ENCODE measurements at regions not wholly inside any gene's neighbourhood (a gene's known extent, or its start where the extent isn't known, plus 50 kb on each side); places are given as distances from the start of the nearest gene placed in this dataset.

DNA sequence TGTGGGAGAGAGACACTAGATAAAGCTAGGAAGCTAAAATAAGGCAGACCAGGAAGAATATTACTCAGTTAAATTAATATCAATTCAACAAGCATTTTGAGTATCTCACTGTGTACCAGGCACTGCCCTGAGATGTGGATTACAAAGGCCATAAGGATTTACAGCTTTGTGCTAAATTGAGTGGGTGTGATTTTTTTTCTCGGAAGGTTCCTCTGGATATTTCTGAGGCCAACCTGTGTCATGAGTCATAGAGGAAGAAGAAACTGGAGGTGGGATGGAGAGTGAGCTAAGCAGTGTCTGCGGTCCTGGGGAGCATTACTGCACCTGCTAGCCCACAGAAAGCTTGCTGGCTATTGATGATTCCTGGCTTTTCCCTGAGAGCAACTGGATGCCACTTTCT, 135.2 kb downstream of the RFPL4B start:
- ChIA-PET POLR2A (no interaction called here), CTCF (interaction anchor here (0.6 kb wide), 1 partner anchor 21 kb away, joined by 4 read pairs; no protein-coding TSS in a partner anchor)
- H3K4me1 Mint-ChIP-seq, result peaks cover 4% of the 10 kb centered on the region
- H3K27ac Mint-ChIP-seq, result no peak overlapping the region
- peaks cover 2% of the 10 kb centered on the region for H3K9me3 Mint-ChIP-seq (ENCODE audit: low read depth)
- intact Hi-C loops (cut with DNase I, micrococcal nuclease), result no loop called here
- H3K36me3 Mint-ChIP-seq (ENCODE audit: low read depth), result no peaks in the 10 kb centered on the region
- DNase-seq, result no peak
- H3K4me3 Mint-ChIP-seq, result no peak overlapping the region
- ATAC-seq, result no peak
- peaks cover 6% of the 10 kb centered on the region for H3K27me3 Mint-ChIP-seq

GRCh38 chr6:112485120-112485826, 138.1 kb downstream of the RFPL4B start:
- ATAC-seq (no peak), DNase-seq (no peak)
- Mint-ChIP-seq H3K27me3 (peaks cover 2% of the 10 kb centered on the region), H3K27ac (no peak overlapping the region), H3K36me3 (ENCODE audit: low read depth) (no peaks in the 10 kb centered on the region), H3K4me3 (no peak overlapping the region), H3K4me1 (no peaks in the 10 kb centered on the region), H3K9me3 (ENCODE audit: low read depth) (no peaks in the 10 kb centered on the region)
- intact Hi-C loops (cut with DNase I, micrococcal nuclease), result no loop called here
- POLR2A ChIA-PET, result no interaction called here
- CTCF ChIA-PET, result no interaction called here

GRCh38 chr6:112485827-112486212, 138.7 kb downstream of the RFPL4B start:
- no peak overlapping the region for H3K27ac Mint-ChIP-seq
- no peak overlapping the region for H3K4me3 Mint-ChIP-seq
- DNase-seq, result no peak
- ChIA-PET POLR2A (no interaction called here), CTCF (no interaction called here)
- no peak for ATAC-seq
- no peaks in the 10 kb centered on the region for H3K36me3 Mint-ChIP-seq (ENCODE audit: low read depth)
- H3K27me3 Mint-ChIP-seq, result peaks cover 2% of the 10 kb centered on the region
- intact Hi-C loops (cut with DNase I, micrococcal nuclease), result no loop called here
- no peaks in the 10 kb centered on the region for H3K4me1 Mint-ChIP-seq
- H3K9me3 Mint-ChIP-seq (ENCODE audit: low read depth), result no peaks in the 10 kb centered on the region

DNA sequence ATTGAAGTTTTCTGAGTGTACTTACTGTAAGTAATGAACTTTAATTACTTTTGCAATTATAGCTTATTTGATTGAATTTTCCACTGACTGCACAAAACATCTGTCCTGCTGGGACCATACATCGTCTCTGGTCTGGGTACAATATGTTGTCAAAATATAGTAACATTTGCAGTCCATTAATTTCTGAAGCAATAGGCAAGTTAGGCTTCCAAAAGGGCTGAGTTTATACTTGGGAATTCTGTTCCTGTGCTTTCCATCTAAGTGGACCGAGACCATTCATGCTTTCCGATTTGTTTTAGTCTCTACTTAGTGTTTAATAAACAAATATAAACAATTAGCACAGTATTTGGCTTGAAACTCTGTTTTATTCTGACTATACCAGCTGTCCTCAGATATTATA, 139.3 kb downstream of the RFPL4B start:
- Mint-ChIP-seq H3K4me1 (no peaks in the 10 kb centered on the region), H3K9me3 (ENCODE audit: low read depth) (no peaks in the 10 kb centered on the region), H3K27me3 (peaks cover 2% of the 10 kb centered on the region), H3K4me3 (no peak overlapping the region), H3K36me3 (ENCODE audit: low read depth) (no peaks in the 10 kb centered on the region), H3K27ac (no peak overlapping the region)
- ChIA-PET CTCF (interaction anchor here (1.2 kb wide), 1 partner anchor 24 kb away, joined by 3 read pairs; no protein-coding TSS in a partner anchor), POLR2A (no interaction called here)
- intact Hi-C loops (cut with DNase I, micrococcal nuclease), result no loop called here
- no peak for ATAC-seq
- DNase-seq, result no peak

GRCh38 chr6:112488238-112488637, 141.1 kb downstream of the RFPL4B start:
- POLR2A ChIA-PET, result no interaction called here
- intact Hi-C loops (cut with DNase I, micrococcal nuclease), result no loop called here
- no peaks in the 10 kb centered on the region for H3K36me3 Mint-ChIP-seq (ENCODE audit: low read depth)

DNA sequence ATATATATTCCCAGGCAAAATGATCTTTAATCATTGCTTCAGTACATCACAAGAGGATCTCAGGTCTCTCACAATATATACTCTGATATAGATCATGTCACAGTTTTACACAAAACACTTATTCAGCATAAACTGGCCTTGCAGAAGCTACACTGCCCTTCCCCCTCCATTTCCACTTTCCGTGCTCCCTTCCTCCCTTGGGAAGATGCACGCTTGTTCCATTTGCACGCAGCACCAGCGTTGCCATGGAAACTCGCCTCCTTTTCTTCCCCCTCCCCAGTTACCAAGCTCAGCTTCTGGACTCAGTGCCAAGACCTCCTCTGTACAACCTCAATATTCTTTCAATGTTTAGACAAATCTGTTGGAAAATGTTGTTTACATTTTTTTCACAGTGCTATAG, 154.6 kb downstream of the RFPL4B start:
- ATAC-seq (no peak), DNase-seq (no peak)
- ChIA-PET CTCF (no interaction called here), POLR2A (no interaction called here)
- Mint-ChIP-seq H3K27ac (no peak overlapping the region), H3K9me3 (ENCODE audit: low read depth) (no peaks in the 10 kb centered on the region), H3K27me3 (peaks cover 2% of the 10 kb centered on the region), H3K4me1 (no peaks in the 10 kb centered on the region), H3K36me3 (ENCODE audit: low read depth) (no peaks in the 10 kb centered on the region), H3K4me3 (no peak overlapping the region)
- intact Hi-C loops (cut with DNase I, micrococcal nuclease), result no loop called here

More at GRCh38 chr6:112488238-112488637, 141.1 kb downstream of the RFPL4B start:
- no peak for DNase-seq
- Mint-ChIP-seq H3K4me1 (no peaks in the 10 kb centered on the region), H3K27ac (no peak overlapping the region), H3K4me3 (no peak overlapping the region), H3K27me3 (no peaks in the 10 kb centered on the region), H3K9me3 (ENCODE audit: low read depth) (no peaks in the 10 kb centered on the region)
- no peak for ATAC-seq
- CTCF ChIA-PET, result no interaction called here

DNA sequence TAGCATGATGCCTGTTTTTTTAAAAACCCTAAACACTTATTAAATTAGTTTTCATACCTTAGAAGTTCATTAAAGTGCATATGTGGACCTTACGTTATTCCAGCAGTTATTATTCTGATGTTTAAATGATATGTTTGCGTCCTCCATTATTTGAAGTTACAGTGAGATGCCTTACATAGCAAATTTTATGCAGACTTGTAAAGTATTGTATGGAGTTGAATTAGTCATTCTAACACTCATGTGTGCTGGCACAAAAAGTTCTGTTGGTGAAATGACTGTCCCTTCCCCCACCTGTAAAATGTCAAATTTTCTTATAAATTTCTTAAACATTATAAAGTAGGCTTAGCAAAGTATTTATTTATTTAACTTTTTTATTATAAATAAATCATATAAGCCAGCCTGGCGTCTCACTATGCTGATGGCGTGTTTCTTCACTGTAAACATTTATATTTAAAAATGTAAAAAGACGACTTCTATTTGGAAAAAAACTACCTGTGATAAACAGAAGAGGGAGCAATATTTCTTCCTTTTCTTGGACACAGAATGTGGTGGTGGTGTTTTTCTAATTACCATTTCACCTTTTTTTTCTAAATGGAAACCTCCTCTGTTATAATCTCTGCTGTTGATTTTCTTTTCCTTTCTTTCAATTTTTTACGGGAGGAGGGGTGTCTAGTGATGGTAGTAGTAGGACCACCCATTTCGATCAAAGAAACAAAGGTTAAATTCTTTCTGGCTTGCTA, 155.4 kb downstream of the RFPL4B start:
- no peak for ATAC-seq
- no peak overlapping the region for H3K27ac Mint-ChIP-seq
- no peaks in the 10 kb centered on the region for H3K36me3 Mint-ChIP-seq (ENCODE audit: low read depth)

DNA sequence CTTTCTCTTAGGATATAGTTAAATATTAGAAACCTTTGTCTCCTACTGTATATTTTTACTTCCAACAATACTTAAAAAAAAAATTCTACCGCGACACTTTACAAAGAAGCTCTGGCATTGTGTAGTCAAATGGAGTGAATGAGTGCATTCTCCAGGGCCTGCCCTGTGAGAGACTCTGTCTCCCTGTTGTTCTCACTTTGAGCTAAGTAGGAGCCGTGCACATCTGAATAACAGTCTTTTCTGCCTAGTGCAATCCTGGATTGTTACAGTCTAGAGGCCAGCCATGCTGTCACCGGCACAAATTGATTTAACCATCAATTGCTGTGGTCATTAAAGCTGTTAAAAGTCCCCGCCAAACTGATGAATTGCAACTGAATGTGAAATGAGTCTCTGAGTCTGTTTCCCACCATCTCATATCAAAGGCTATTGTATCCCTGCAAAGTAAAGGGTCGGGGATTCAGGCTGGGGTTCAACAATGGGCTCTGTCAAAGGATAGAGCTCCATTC, 156.0 kb downstream of the RFPL4B start:
- DNase-seq, result no peak
- Mint-ChIP-seq H3K27ac (no peak overlapping the region), H3K27me3 (peaks cover 2% of the 10 kb centered on the region), H3K4me1 (no peaks in the 10 kb centered on the region), H3K36me3 (ENCODE audit: low read depth) (no peaks in the 10 kb centered on the region), H3K9me3 (ENCODE audit: low read depth) (no peaks in the 10 kb centered on the region), H3K4me3 (no peak overlapping the region)
- intact Hi-C loops (cut with DNase I, micrococcal nuclease), result no loop called here
- ChIA-PET POLR2A (no interaction called here), CTCF (no interaction called here)
- no peak for ATAC-seq

More for the DNA sequence above, 155.4 kb downstream of the RFPL4B start:
- CTCF ChIA-PET, result no interaction called here
- no peak overlapping the region for H3K4me3 Mint-ChIP-seq
- no peaks in the 10 kb centered on the region for H3K4me1 Mint-ChIP-seq
- no peaks in the 10 kb centered on the region for H3K9me3 Mint-ChIP-seq (ENCODE audit: low read depth)
- POLR2A ChIA-PET, result no interaction called here
- intact Hi-C loops (cut with DNase I, micrococcal nuclease), result no loop called here
- H3K27me3 Mint-ChIP-seq, result peaks cover 2% of the 10 kb centered on the region
- DNase-seq, result no peak

- Mint-ChIP-seq H3K27me3 (peaks cover 2% of the 10 kb centered on the region), H3K4me3 (no peak overlapping the region), H3K4me1 (no peaks in the 10 kb centered on the region), H3K36me3 (ENCODE audit: low read depth) (no peaks in the 10 kb centered on the region), H3K27ac (no peak overlapping the region), H3K9me3 (ENCODE audit: low read depth) (no peaks in the 10 kb centered on the region)
- POLR2A ChIA-PET, result no interaction called here
- ATAC-seq (no peak), DNase-seq (no peak)
- CTCF ChIA-PET, result interaction anchor here (1.0 kb wide), 1 partner anchor 9 kb away, joined by 3 read pairs; no protein-coding TSS in a partner anchor
- intact Hi-C loops (cut with DNase I, micrococcal nuclease), result no loop called here
Measured at GRCh38 chr6:112504621-112505020, 157.5 kb downstream of the RFPL4B start.

DNA sequence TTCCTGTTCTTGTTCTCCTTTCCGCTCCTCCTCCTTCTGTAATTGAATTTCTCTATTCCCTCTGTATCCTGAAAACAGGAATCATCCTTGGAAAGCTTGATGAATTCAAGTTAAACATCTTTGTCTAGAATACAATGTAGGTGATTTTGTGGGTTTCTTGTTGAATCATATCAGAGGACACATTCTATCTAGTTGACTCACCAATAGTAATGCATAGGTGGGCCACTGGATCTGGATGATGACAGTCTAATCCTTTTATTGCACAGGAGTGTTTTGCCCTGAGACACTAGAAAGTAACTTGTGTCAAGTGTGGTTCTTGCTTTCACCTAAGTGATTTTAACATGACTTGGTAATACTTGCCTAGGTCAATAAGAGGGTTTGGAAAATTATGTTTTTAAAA, 164.3 kb downstream of the RFPL4B start:
- H3K9me3 Mint-ChIP-seq (ENCODE audit: low read depth), result no peaks in the 10 kb centered on the region
- no peaks in the 10 kb centered on the region for H3K36me3 Mint-ChIP-seq (ENCODE audit: low read depth)
- peaks cover 10% of the 10 kb centered on the region for H3K27me3 Mint-ChIP-seq
- H3K4me3 Mint-ChIP-seq, result no peak overlapping the region
- CTCF ChIA-PET, result interaction anchor here (0.6 to 1.6 kb wide), 3 partner anchors 19 to 1635 kb away, joined by 3 read pairs; no protein-coding TSS in a partner anchor
- no peak for ATAC-seq
- H3K27ac Mint-ChIP-seq, result no peak overlapping the region
- intact Hi-C loops (cut with DNase I, micrococcal nuclease), result no loop called here
- no peak for DNase-seq
- H3K4me1 Mint-ChIP-seq, result no peaks in the 10 kb centered on the region
- POLR2A ChIA-PET, result no interaction called here

GRCh38 chr6:112513175-112513574, 166.0 kb downstream of the RFPL4B start:
- ATAC-seq (no peak), DNase-seq (no peak)
- Mint-ChIP-seq H3K4me3 (no peak overlapping the region), H3K9me3 (ENCODE audit: low read depth) (no peaks in the 10 kb centered on the region), H3K27ac (no peak overlapping the region), H3K27me3 (peaks cover 10% of the 10 kb centered on the region), H3K4me1 (no peaks in the 10 kb centered on the region), H3K36me3 (ENCODE audit: low read depth) (no peaks in the 10 kb centered on the region)
- ChIA-PET POLR2A (no interaction called here), CTCF (no interaction called here)
- intact Hi-C loops (cut with DNase I, micrococcal nuclease), result no loop called here

- Mint-ChIP-seq H3K27me3 (no peaks in the 10 kb centered on the region), H3K4me3 (no peak overlapping the region), H3K9me3 (ENCODE audit: low read depth) (no peaks in the 10 kb centered on the region), H3K36me3 (ENCODE audit: low read depth) (no peaks in the 10 kb centered on the region), H3K27ac (no peak overlapping the region), H3K4me1 (no peaks in the 10 kb centered on the region)
- POLR2A ChIA-PET, result no interaction called here
- intact Hi-C loops (cut with DNase I, micrococcal nuclease), result no loop called here
- ATAC-seq (no peak), DNase-seq (no peak)
- CTCF ChIA-PET, result no interaction called here
Measured at GRCh38 chr6:112522587-112522986, 175.5 kb downstream of the RFPL4B start.

Data from activated CD4-positive, alpha-beta T cell treated with anti-CD3 and anti-CD28 coated beads for 36 hours (primary cell).